ENCODE measurements at regions not wholly inside any gene's neighbourhood (a gene's known extent, or its start where the extent isn't known, plus 50 kb on each side); places are given as distances from the start of the nearest gene placed in this dataset.

DNA sequence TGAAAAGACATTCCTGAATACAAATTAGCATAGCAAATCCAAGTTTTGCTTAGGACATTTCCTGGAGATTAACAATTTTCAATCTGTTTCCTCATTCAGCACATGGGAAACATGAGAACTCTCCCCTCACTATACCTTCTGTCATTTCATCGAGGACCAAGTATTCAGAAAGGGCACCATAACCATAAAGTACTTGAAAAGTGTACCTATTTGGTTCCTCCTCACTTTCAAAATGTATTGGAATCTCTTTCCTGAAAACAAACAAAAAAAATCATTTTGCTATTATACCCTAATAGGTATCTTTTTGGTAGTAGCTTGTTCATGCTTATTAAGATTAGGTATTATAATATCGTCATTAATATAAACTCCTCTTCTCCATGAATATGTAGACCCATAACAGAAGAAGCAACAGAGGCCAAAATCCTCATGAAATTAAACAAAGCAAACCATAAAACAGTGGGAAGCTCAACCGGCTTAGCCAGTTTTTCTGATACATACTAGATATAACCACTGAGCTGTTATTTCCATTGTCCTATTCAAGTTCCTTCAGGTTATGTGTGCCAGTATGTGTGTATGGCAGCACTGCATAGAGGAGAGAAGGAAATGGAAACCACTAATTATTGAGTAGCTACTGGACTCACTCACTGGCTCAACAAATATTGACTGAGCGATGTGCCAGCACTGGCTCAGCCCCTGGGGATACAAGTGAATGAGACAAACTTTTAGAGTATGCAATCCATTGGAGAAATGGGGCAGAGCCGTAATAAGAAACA, 274.0 kb downstream of the MAFB start:
- peak overlapping the region; percentile 94 for H3K27ac ChIP-seq
- TF ChIP-seq, protein P1, sequence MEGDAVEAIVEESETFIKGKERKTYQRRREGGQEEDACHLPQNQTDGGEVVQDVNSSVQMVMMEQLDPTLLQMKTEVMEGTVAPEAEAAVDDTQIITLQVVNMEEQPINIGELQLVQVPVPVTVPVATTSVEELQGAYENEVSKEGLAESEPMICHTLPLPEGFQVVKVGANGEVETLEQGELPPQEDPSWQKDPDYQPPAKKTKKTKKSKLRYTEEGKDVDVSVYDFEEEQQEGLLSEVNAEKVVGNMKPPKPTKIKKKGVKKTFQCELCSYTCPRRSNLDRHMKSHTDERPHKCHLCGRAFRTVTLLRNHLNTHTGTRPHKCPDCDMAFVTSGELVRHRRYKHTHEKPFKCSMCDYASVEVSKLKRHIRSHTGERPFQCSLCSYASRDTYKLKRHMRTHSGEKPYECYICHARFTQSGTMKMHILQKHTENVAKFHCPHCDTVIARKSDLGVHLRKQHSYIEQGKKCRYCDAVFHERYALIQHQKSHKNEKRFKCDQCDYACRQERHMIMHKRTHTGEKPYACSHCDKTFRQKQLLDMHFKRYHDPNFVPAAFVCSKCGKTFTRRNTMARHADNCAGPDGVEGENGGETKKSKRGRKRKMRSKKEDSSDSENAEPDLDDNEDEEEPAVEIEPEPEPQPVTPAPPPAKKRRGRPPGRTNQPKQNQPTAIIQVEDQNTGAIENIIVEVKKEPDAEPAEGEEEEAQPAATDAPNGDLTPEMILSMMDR (conservative IDR thresholded peaks at IDR 0.05): no peak

DNA sequence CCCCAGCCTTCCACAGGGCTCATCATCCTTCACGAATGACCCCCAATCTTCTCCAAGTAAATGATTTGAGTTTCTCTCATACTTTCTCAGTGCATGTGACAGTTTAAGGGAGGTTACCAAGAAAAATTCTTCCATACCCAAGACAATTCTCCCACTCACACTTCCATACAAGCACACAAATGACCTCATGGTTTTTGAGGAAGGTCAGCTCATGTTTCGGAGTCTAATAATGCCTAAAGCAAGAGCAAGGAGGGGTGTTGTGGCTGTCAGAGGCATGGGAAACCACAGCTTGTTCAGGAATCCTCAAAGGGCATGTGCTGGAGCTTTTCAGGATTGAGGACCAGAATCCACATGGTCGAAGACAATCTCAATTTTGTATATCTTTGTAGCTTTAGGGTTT, 279.0 kb downstream of the MAFB start:
- H3K27ac ChIP-seq: no peak overlapping the region
- TF ChIP-seq, protein P1 (conservative IDR thresholded peaks at IDR 0.05): no peak

DNA sequence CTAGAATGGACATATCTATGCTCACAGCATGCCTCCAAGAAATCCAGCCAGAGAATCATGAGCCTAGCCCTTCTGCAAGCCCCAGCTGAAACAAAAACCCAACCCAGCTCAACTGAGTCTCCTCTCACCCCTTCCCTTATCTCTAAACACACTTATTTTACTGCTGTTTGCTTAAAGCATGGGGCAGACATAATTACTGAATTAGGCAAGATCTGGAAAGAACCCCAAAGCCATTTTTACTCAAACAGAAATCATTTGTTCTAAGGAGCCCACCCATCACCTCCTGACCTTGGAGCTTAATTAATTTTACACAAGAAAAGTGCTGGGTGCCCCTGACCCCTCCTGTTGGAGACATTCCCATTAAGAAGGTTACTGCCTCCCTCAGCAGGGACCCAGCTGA, 291.6 kb downstream of the MAFB start:
- TF ChIP-seq, protein P1 (conservative IDR thresholded peaks at IDR 0.05): no peak

DNA sequence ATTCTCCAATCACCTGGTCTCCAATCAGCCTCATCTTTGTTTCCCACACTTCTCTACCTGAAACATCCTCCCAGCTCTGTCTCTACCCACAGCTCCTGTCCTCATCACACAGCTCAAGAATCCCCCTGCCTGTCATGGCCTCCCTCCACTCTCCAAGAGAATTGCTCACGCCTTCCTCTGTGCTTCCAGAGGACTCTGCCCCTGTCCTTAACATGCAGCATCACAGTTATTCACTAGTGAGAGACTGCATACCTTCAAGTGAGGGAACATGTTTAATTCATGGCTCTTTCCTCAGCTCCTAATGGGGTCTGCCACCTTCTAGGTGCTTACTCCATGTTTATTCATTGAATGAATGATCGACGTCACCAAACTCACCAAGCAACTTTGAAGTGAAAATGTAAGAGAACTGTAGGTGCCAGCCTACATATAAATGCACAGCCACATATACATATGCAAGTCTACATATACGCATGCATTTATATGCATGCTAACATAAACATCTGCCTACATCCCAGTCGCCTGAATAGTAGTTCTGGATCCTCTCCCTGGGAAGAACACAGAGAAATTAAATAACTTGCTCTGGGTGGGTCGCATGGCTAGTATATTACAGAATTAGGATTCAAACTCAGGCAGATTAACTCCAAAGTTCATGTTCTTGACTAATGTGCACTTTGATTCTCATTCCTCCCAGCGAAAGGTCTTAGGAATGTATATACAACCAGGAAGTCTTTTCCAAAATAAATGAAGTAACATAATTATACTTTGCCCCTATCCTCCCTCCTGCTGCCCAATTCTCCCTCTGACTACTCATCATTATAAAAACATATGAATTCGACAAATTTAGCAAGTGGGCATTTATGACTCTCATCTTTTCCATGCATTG, 295.6 kb downstream of the MAFB start:
- TF ChIP-seq, protein P1 (conservative IDR thresholded peaks at IDR 0.05): no peak
- H3K27ac ChIP-seq: no peak overlapping the region

More for the DNA sequence above, 291.6 kb downstream of the MAFB start:
- H3K27ac ChIP-seq: no peak overlapping the region

DNA sequence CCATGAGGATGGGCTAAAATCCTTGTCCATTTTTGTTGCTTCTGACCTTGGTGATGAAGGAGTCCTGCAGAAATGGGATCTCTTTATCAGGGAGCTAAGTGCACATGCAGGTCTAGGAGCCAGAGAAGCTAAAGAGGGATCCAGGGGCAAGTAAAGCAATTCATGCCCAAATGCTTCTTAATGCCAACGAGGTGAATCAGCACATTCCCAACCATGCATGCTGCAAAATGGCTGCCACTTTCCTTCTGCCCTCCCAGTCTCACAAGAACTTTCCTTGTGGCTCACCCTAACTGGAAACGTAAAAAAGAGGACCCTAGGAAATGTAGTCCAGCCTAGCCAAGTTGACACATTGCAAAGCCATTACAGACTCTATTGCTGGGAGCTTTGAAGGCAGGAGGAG, 298.4 kb downstream of the MAFB start:
- TF ChIP-seq, protein P1 (conservative IDR thresholded peaks at IDR 0.05): no peak
- H3K27ac ChIP-seq: no peak overlapping the region

DNA sequence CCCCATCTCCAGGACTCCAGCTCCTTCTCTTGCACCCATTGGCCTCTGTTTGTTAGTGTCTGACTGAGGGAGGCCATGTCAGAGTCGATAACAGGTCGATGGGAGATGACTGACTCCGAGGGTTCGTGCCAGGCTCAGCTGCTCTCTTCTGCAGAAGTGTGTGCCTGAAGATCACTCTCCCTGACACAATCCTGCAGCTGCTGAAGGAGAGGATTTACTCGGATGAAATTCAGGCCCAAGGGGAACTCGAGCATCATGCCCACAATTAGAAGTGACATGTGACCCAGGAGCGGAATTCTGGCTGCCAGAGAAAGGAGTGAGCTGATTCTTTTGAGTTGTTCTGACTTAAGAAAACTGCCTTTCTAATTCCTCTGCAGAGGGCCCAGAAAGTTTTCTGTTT, 318.2 kb downstream of the MAFB start:
- TF ChIP-seq, protein P1 (conservative IDR thresholded peaks at IDR 0.05): no peak
- H3K27ac ChIP-seq: no peak overlapping the region

DNA sequence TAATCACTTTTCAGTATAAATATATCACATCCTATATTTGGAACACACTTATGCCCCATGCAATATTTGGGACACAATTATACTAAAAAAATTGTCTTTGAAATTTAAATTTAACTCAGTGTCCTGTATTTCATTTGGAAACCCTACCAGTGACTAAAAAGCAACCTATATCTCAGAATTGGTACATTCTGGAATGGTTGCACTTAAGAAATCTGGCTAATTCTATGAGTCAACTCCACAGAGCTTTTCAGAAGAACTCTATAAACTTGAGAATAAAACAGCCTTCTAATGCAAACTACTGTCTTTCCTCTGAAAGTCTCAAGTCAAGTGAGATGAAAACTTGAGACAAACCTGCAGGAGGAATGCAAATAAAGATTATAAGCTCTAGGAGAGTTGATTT, 320.2 kb downstream of the MAFB start:
- no peak overlapping the region for H3K27ac ChIP-seq
- TF ChIP-seq, protein P1 (conservative IDR thresholded peaks at IDR 0.05): no peak

Measured in VCaP (cell line).